IMR-90 (cell line): ENCODE measurements at regions not wholly inside any gene's neighbourhood (a gene's known extent, or its start where the extent isn't known, plus 50 kb on each side); places are given as distances from the start of the nearest gene placed in this dataset.

ENCODE experiments used
- ATAC-seq: fragments of 200-7000 bp; cut with Tn5 transposase; 2 replicates; pipeline ENCODE4 v1.9.1; 2020; ENCODE audit warnings: low read depth, mild to moderate bottlenecking, moderate library complexity
- BruUV-seq: library from RNA; stranded (reverse); fragments of 400-500 nt; replicated peaks from 2 replicates; lab custom pipeline; 2021; lab: Mats Ljungman, UMichigan
- CTCF ChIA-PET: fragments of 300-600 bp; formaldehyde crosslinking; extraction: SDS; loops from one replicate; lab custom pipeline; 2021; ENCODE audit warnings: antibody characterized with exemption; lab: Yijun Ruan, JAX
- POLR2A ChIA-PET: fragments of 300-600 bp; sonication (Branson Sonifier 250); formaldehyde crosslinking; loops from one replicate; lab custom pipeline; 2022; ENCODE audit warnings: antibody characterized with exemption; ENCODE audit not compliant: unreplicated experiment; lab: Charles Lee
- DNase-seq: peaks from one replicate; pipeline ENCODE4 v3.0.0; 2013
- H2AFZ ChIP-seq: replicated peaks from 2 replicates; pipeline ENCODE3; 2013; ENCODE audit warnings: low read length, mild to moderate bottlenecking; ENCODE audit not compliant: poor library complexity
- H2AK5ac ChIP-seq: 2 replicates; pipeline ENCODE4 v1.6.1; 2013; ENCODE audit warnings: low read depth, low read length, inconsistent platforms
- H2AK9ac ChIP-seq: replicated peaks from 2 replicates; pipeline ENCODE3; 2013; ENCODE audit warnings: mild to moderate bottlenecking, low read depth, low read length, moderate library complexity; ENCODE audit not compliant: poor library complexity
- H2BK120ac ChIP-seq: 2 replicates; pipeline ENCODE4 v1.6.1; 2013; ENCODE audit warnings: low read depth, low read length, inconsistent platforms
- H2BK15ac ChIP-seq: 3 replicates; pipeline ENCODE4 v1.6.1; 2013; ENCODE audit warnings: low read depth, low read length, inconsistent platforms
- H2BK20ac ChIP-seq: 2 replicates; pipeline ENCODE4 v1.6.1; 2013; ENCODE audit warnings: low read depth, mild to moderate bottlenecking, inconsistent platforms, low read length, moderate library complexity
- H2BK5ac ChIP-seq: 2 replicates; pipeline ENCODE4 v1.6.1; 2013; ENCODE audit warnings: mild to moderate bottlenecking, low read depth, low read length, inconsistent platforms; ENCODE audit not compliant: poor library complexity, severe bottlenecking
- H3K14ac ChIP-seq: replicated peaks from 2 replicates; pipeline ENCODE4 v1.6.1; 2013; ENCODE audit warnings: low read depth, low read length, inconsistent platforms
- H3K18ac ChIP-seq: 2 replicates; pipeline ENCODE4 v1.6.1; 2013; ENCODE audit warnings: low read depth, low read length, control low read depth
- H3K23ac ChIP-seq: 2 replicates; pipeline ENCODE4 v1.6.1; 2013; ENCODE audit warnings: low read depth, low read length, inconsistent platforms
- H3K27ac ChIP-seq: 2 replicates; pipeline ENCODE4 v1.5.1; 2013; ENCODE audit warnings: mild to moderate bottlenecking, control low read depth, low read length; ENCODE audit not compliant: insufficient read depth
- H3K27me3 ChIP-seq: 2 replicates; pipeline ENCODE4 v1.6.1; 2013; ENCODE audit warnings: low read length; ENCODE audit not compliant: control insufficient read depth, insufficient read depth
- H3K36me3 ChIP-seq: 2 replicates; pipeline ENCODE4 v1.6.1; 2013; ENCODE audit warnings: low read length, mixed read lengths; ENCODE audit not compliant: control insufficient read depth, insufficient read depth
- H3K4ac ChIP-seq: 2 replicates; pipeline ENCODE4 v1.6.1; 2013; ENCODE audit warnings: low read depth, low read length, inconsistent platforms
- H3K4me1 ChIP-seq: 2 replicates; pipeline ENCODE4 v1.6.1; 2013; ENCODE audit warnings: low read length, mixed read lengths; ENCODE audit not compliant: control insufficient read depth, insufficient read depth
- H3K4me2 ChIP-seq: 2 replicates; pipeline ENCODE4 v1.6.1; 2013; ENCODE audit warnings: low read depth, mild to moderate bottlenecking, control low read depth, low read length, moderate library complexity
- H3K4me3 ChIP-seq: 2 replicates; pipeline ENCODE4 v1.5.1; 2013; ENCODE audit warnings: low read depth, mild to moderate bottlenecking, control low read depth, low read length, moderate library complexity; ENCODE audit not compliant: insufficient read depth
- H3K56ac ChIP-seq: 2 replicates; pipeline ENCODE4 v1.6.1; 2013; ENCODE audit warnings: low read length, inconsistent platforms; ENCODE audit not compliant: insufficient read depth; ENCODE audit errors: extremely low read depth
- H3K79me1 ChIP-seq, 2 experiments: 2 replicates each; pipeline ENCODE4 v1.6.1; 2013; ENCODE audit warnings: low read length in 2 of 2, inconsistent platforms in 1 of 2, low read depth in 1 of 2
- H3K9ac ChIP-seq: 2 replicates; pipeline ENCODE4 v1.6.1; 2013; ENCODE audit warnings: low read depth, low read length, control low read depth
- H3K9me1 ChIP-seq: 2 replicates; pipeline ENCODE4 v1.6.1; 2013; ENCODE audit warnings: low read length, inconsistent platforms; ENCODE audit not compliant: insufficient read depth
- H3K9me3 ChIP-seq: 2 replicates; pipeline ENCODE4 v1.6.1; 2013; ENCODE audit warnings: low read length; ENCODE audit not compliant: control insufficient read depth, insufficient read depth
- H4K20me1 ChIP-seq: 2 replicates; pipeline ENCODE4 v1.6.1; 2013; ENCODE audit warnings: low read length, inconsistent platforms; ENCODE audit not compliant: insufficient read depth
- H4K5ac ChIP-seq: 2 replicates; pipeline ENCODE4 v1.6.1; 2013; ENCODE audit warnings: mild to moderate bottlenecking, low read depth, low read length, control low read depth
- H4K8ac ChIP-seq, 2 experiments: 2 replicates each; pipeline ENCODE4 v1.6.1; 2013; ENCODE audit warnings: low read depth in 2 of 2, low read length in 2 of 2, control low read depth in 1 of 2, inconsistent platforms in 1 of 2
- H4K91ac ChIP-seq: 2 replicates; pipeline ENCODE4 v1.6.1; 2013; ENCODE audit warnings: low read depth, low read length, inconsistent platforms; ENCODE audit not compliant: insufficient read depth
- RAD21 ChIP-seq: IDR thresholded peaks from 2 replicates; pipeline ENCODE4 v1.6.1; 2012; ENCODE audit warnings: low read length, improper control_type of control experiment
- WGBS, 2 experiments: methylation state at CpG; one replicate each; pipeline versions ENCODE4 v1.1.5 to v1.1.7; 2013; ENCODE audit warnings: missing lambda C conversion rate in 2 of 2; ENCODE audit not compliant: insufficient read length in 1 of 2; ENCODE audit errors: extremely low coverage in 2 of 2; 5-methylcytosine and 5-hydroxymethylcytosine counted together
- dilution Hi-C: fragments of 300-500 bp; cut with HindIII; formaldehyde crosslinking; loops from one replicate; pipeline ENCODE4 v1.14.3; 2018; ENCODE audit warnings: low sequenced_read_pairs; ENCODE audit not compliant: unreplicated experiment
- in situ Hi-C: fragments of 300-500 bp; cut with MboI; formaldehyde crosslinking; loops from 3 replicates; pipeline ENCODE4 v1.14.3; 2019; ENCODE audit warnings: low sequenced_read_pairs, inconsistent platforms, mixed read lengths
- intact Hi-C: fragments of 100-400 bp; cut with micrococcal nuclease; formaldehyde crosslinking; loops from 2 replicates; pipeline ENCODE4 v1.10.0; 2022
- TF ChIP-seq, protein P1 (sequence below): fragments of 150-350 bp; IDR thresholded peaks from 2 replicates; pipeline ENCODE4 v1.6.1; 2017; ENCODE audit warnings: mild to moderate bottlenecking, antibody characterized with exemption, low read length, low read depth

- Histone ChIP-seq H3K9me1 (no peaks in the 10 kb centered on the region), H2BK120ac (no peak overlapping the region), H3K56ac (no peak overlapping the region), H2BK5ac (no peak overlapping the region), H2AFZ (no peak overlapping the region), H3K27ac (no peak overlapping the region), H3K4ac (no peak overlapping the region), H3K27me3 (no peaks in the 10 kb centered on the region), H2BK20ac (no peak overlapping the region), H4K20me1 (no peaks in the 10 kb centered on the region), H3K4me3 (no peak overlapping the region), H3K9me3 (peaks cover 4% of the 10 kb centered on the region; the same call in 1 of the 2 replicates), H3K4me2 (no peak overlapping the region), H3K79me1 (no peaks in the 10 kb centered on the region), H4K91ac (no peak overlapping the region), H2AK9ac (no peak overlapping the region), H4K8ac (no peak overlapping the region), H3K23ac (no peak overlapping the region), H3K4me1 (no peaks in the 10 kb centered on the region), H3K36me3 (no peaks in the 10 kb centered on the region), H3K9ac (no peak overlapping the region), H2AK5ac (no peak overlapping the region), H4K5ac (no peak overlapping the region), H3K18ac (no peak overlapping the region), H2BK15ac (no peak overlapping the region), H3K14ac (no peak overlapping the region)
- in situ Hi-C loops: no loop called here
- ATAC-seq (no peak), DNase-seq (no peak)
- CTCF ChIA-PET: no interaction called here
- WGBS, 2 experiments: no CpG with 5 or more reads among the region's 4 CpGs
- dilution Hi-C loops: no loop called here
- TF ChIP-seq RAD21: no peak
- TF ChIP-seq, protein P1, sequence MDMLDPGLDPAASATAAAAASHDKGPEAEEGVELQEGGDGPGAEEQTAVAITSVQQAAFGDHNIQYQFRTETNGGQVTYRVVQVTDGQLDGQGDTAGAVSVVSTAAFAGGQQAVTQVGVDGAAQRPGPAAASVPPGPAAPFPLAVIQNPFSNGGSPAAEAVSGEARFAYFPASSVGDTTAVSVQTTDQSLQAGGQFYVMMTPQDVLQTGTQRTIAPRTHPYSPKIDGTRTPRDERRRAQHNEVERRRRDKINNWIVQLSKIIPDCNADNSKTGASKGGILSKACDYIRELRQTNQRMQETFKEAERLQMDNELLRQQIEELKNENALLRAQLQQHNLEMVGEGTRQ: no peak
- BruUV-seq: no TSS peak
- intact Hi-C loops: no loop called here
- POLR2A ChIA-PET: no interaction called here
Measured at GRCh38 chr13:67854990-67855389, 624.9 kb upstream of the PCDH9 start.
